SK-N-SH treated with all-trans-retinoic acid at 6 μM for 48 hours (cell line): ENCODE measurements at regions not wholly inside any gene's neighbourhood (a gene's known extent, or its start where the extent isn't known, plus 50 kb on each side); places are given as distances from the start of the nearest gene placed in this dataset.

Source experiments
- ATAC-seq: fragments of 200-7000 bp; cut with Tn5 transposase; 3 replicates; pipeline ENCODE4 v1.9.1; 2020; ENCODE audit warnings: mild to moderate bottlenecking, moderate library complexity
- ARNTL ChIP-seq: fragments of 450-650 bp; formaldehyde crosslinking; IDR thresholded peaks from 2 replicates; pipeline ENCODE4 v1.5.0; 2020; ENCODE audit warnings: low read depth, mild to moderate bottlenecking, moderate library complexity, borderline replicate concordance
- CREB5 ChIP-seq: fragments of 250-450 bp; sonication (Bioruptor Pico); IDR thresholded peaks from 2 replicates; pipeline ENCODE4 v1.5.1; 2020; ENCODE audit warnings: low read depth, mild to moderate bottlenecking, moderate library complexity
- CSRNP3 ChIP-seq: fragments of 250-450 bp; sonication (Bioruptor Pico); IDR thresholded peaks from 2 replicates; pipeline ENCODE4 v1.5.1; 2021; ENCODE audit warnings: mild to moderate bottlenecking, moderate library complexity
- ESRRG ChIP-seq: fragments of 250-450 bp; sonication (Bioruptor Pico); IDR thresholded peaks from 2 replicates; pipeline ENCODE4 v1.6.1; 2021; ENCODE audit warnings: mild to moderate bottlenecking
- GLIS3 ChIP-seq: fragments of 250-450 bp; sonication (Bioruptor Pico); IDR thresholded peaks from 2 replicates; pipeline ENCODE4 v1.5.0; 2020; ENCODE audit warnings: mild to moderate bottlenecking, moderate library complexity
- ISL1 ChIP-seq: fragments of 250-450 bp; sonication (Bioruptor Pico); IDR thresholded peaks from 2 replicates; pipeline ENCODE4 v2.1.2; 2022; ENCODE audit warnings: mild to moderate bottlenecking, moderate library complexity
- PATZ1 ChIP-seq: fragments of 250-450 bp; sonication (Bioruptor Pico); IDR thresholded peaks from 2 replicates; pipeline ENCODE4 v1.8.0; 2020; ENCODE audit warnings: mild to moderate bottlenecking, moderate library complexity, borderline replicate concordance
- POU6F1 ChIP-seq: fragments of 250-450 bp; sonication (Bioruptor Pico); IDR thresholded peaks from 2 replicates; pipeline ENCODE4 v1.8.0; 2021; ENCODE audit warnings: low read depth, mild to moderate bottlenecking, moderate library complexity, borderline replicate concordance
- PPARA ChIP-seq: fragments of 250-450 bp; sonication (Bioruptor Pico); IDR thresholded peaks from 2 replicates; pipeline ENCODE4 v1.5.0; 2020; ENCODE audit warnings: mild to moderate bottlenecking, borderline replicate concordance
- RARB ChIP-seq: fragments of 250-450 bp; sonication (Bioruptor Pico); IDR thresholded peaks from 2 replicates; pipeline ENCODE4 v1.8.0; 2021; ENCODE audit warnings: mild to moderate bottlenecking, moderate library complexity
- SNAI2 ChIP-seq: fragments of 250-450 bp; sonication (Bioruptor Pico); IDR thresholded peaks from 2 replicates; pipeline ENCODE4 v1.5.0; 2020; ENCODE audit warnings: mild to moderate bottlenecking, moderate library complexity
- TCF4 ChIP-seq: fragments of 250-450 bp; sonication (Bioruptor Pico); IDR thresholded peaks from 2 replicates; pipeline ENCODE4 v1.8.0; 2021; ENCODE audit warnings: mild to moderate bottlenecking, moderate library complexity, borderline replicate concordance
- TOX ChIP-seq: fragments of 250-450 bp; sonication (Bioruptor Pico); IDR thresholded peaks from 2 replicates; pipeline ENCODE4 v1.8.0; 2021; ENCODE audit warnings: mild to moderate bottlenecking, moderate library complexity, borderline replicate concordance
- TSHZ2 ChIP-seq: fragments of 250-450 bp; sonication (Bioruptor Pico); IDR thresholded peaks from 2 replicates; pipeline ENCODE4 v1.5.0; 2020; ENCODE audit warnings: mild to moderate bottlenecking, moderate library complexity
- ZC3H10 ChIP-seq: fragments of 250-450 bp; sonication (Bioruptor Pico); IDR thresholded peaks from 2 replicates; pipeline ENCODE4 v1.5.1; 2021; ENCODE audit warnings: mild to moderate bottlenecking, moderate library complexity
- ZFP3 ChIP-seq: fragments of 250-450 bp; sonication (Bioruptor Pico); IDR thresholded peaks from 2 replicates; pipeline ENCODE4 v1.5.0; 2020; ENCODE audit warnings: mild to moderate bottlenecking, moderate library complexity
- ZFP30 ChIP-seq: fragments of 450-650 bp; formaldehyde crosslinking; IDR thresholded peaks from 2 replicates; pipeline ENCODE4 v1.5.0; 2022; ENCODE audit warnings: mild to moderate bottlenecking, moderate library complexity
- ZNF565 ChIP-seq: fragments of 450-650 bp; formaldehyde crosslinking; conservative IDR thresholded peaks from 2 replicates; pipeline ENCODE4 v1.5.0; 2020; ENCODE audit warnings: low read depth, mild to moderate bottlenecking, moderate library complexity
- ZNF70 ChIP-seq: fragments of 450-650 bp; formaldehyde crosslinking; IDR thresholded peaks from 2 replicates; pipeline ENCODE4 v1.5.0; 2020; ENCODE audit warnings: mild to moderate bottlenecking, moderate library complexity

- no peak for ATAC-seq
- no peak for TF ChIP-seq POU6F1 (CRISPR knock-in tag)
- TF ChIP-seq ISL1 = no peak
- no peak for TF ChIP-seq TSHZ2
- TF ChIP-seq TCF4 (CRISPR knock-in tag) = no peak
- TF ChIP-seq CSRNP3 = no peak
- TF ChIP-seq ZFP3 (CRISPR knock-in tag) = no peak
- TF ChIP-seq ZC3H10 (CRISPR knock-in tag) = no peak
- no peak for TF ChIP-seq ZNF70 (CRISPR knock-in tag)
- TF ChIP-seq SNAI2 = no peak
- TF ChIP-seq ARNTL (CRISPR knock-in tag) = no peak
- no peak for TF ChIP-seq PATZ1 (CRISPR knock-in tag)
- no peak for TF ChIP-seq ESRRG (CRISPR knock-in tag)
- TF ChIP-seq GLIS3 (CRISPR knock-in tag) = no peak
- no peak for TF ChIP-seq TOX (CRISPR knock-in tag)
- TF ChIP-seq PPARA (CRISPR knock-in tag) = no peak
- no peak for TF ChIP-seq ZFP30 (CRISPR knock-in tag)
- no peak for TF ChIP-seq CREB5 (CRISPR knock-in tag)
- TF ChIP-seq, all 23 proteins: peak for 0
Observed at GRCh38 chr4:186931519-186931918, 207.9 kb upstream of the FAT1 start.

- no peak for ATAC-seq
- TF ChIP-seq GLIS3 (CRISPR knock-in tag) (no peak), POU6F1 (CRISPR knock-in tag) (no peak)
- TF ChIP-seq, all 23 proteins: peak for 0
Observed at GRCh38 chr4:186932196-186932595, 208.5 kb upstream of the FAT1 start.

GRCh38 chr4:186932631-186933187 is 209.1 kb upstream of the FAT1 start:
- ATAC-seq = no peak
- TF ChIP-seq CREB5 (CRISPR knock-in tag) = no peak
- TF ChIP-seq PATZ1 (CRISPR knock-in tag) = no peak
- TF ChIP-seq CSRNP3 = no peak
- TF ChIP-seq RARB (CRISPR knock-in tag) = no peak
- no peak for TF ChIP-seq ZNF565 (CRISPR knock-in tag)
- TF ChIP-seq POU6F1 (CRISPR knock-in tag) = no peak
- no peak for TF ChIP-seq PPARA (CRISPR knock-in tag)
- no peak for TF ChIP-seq ZFP3 (CRISPR knock-in tag)
